Activated B cell treated with CpG ODN at 0.5 μM for 24 hours (primary cell): ENCODE measurements at regions not wholly inside any gene's neighbourhood (a gene's known extent, or its start where the extent isn't known, plus 50 kb on each side); places are given as distances from the start of the nearest gene placed in this dataset.

Experiments
- ATAC-seq: fragments of 200-7000 bp; cut with Tn5 transposase; one replicate; pipeline ENCODE4 v1.10.0; 2021; ENCODE audit warnings: low read depth, mild to moderate bottlenecking, moderate library complexity
- CTCF ChIA-PET: fragments of 350-600 bp; sonication (Branson Sonifier 250); formaldehyde crosslinking; loops from one replicate; lab custom pipeline; 2021; ENCODE audit warnings: antibody characterized with exemption; lab: Charles Lee
- POLR2A ChIA-PET: fragments of 350-600 bp; sonication (Branson Sonifier 250); formaldehyde crosslinking; loops from one replicate; lab custom pipeline; 2021; ENCODE audit warnings: antibody characterized with exemption; lab: Charles Lee
- DNase-seq: peaks from one replicate; pipeline ENCODE4 v3.0.0; 2022
- H3K27ac Mint-ChIP-seq: one replicate; pipeline ENCODE4 v1.8.0; 2020; ENCODE audit warnings: mixed read lengths
- H3K27me3 Mint-ChIP-seq: one replicate; pipeline ENCODE4 v1.8.0; 2021; ENCODE audit warnings: mixed read lengths
- H3K36me3 Mint-ChIP-seq: one replicate; pipeline ENCODE4 v1.8.0; 2021; ENCODE audit warnings: low read depth, mixed read lengths
- H3K4me1 Mint-ChIP-seq: one replicate; pipeline ENCODE4 v1.8.0; 2021; ENCODE audit warnings: mixed read lengths
- H3K4me3 Mint-ChIP-seq: one replicate; pipeline ENCODE4 v1.8.0; 2020; ENCODE audit warnings: mild to moderate bottlenecking, mixed read lengths
- H3K9me3 Mint-ChIP-seq: one replicate; pipeline ENCODE4 v1.8.0; 2020; ENCODE audit warnings: mixed read lengths
- intact Hi-C: fragments of 100-400 bp; cut with micrococcal nuclease; formaldehyde crosslinking; loops from one replicate; pipeline ENCODE4 v1.15.1; 2024
- TF ChIP-seq, protein P1 (sequence below): fragments of 200-600 bp; IDR thresholded peaks from one replicate; pipeline ENCODE4 v1.8.0; 2022; ENCODE audit warnings: antibody characterized with exemption, mild to moderate bottlenecking

DNA sequence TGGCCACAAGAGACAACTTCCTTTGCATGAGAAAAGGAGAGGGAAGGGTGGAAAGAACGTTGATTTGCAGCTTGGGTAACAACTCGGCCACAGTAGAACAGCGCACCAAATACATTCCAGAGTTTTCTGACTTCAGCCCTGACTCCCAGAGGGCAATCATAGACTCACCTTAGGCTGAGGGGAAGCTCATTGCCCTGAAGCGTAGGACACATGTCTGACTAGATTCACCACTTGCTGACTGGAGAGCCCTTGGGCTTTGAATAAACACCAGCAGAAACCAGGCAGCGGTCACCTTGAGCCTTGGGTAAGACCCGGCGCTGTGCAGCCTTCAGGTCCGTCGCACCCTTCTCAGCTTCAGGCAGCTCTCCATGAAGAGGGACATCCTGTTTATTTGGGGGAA lies 151.8 kb upstream of the GRIA4 start:
- intact Hi-C loops = no loop called here
- Mint-ChIP-seq H3K27me3 (no peaks in the 10 kb centered on the region), H3K36me3 (no peaks in the 10 kb centered on the region), H3K27ac (no peak overlapping the region), H3K9me3 (no peaks in the 10 kb centered on the region), H3K4me3 (no peak overlapping the region), H3K4me1 (no peaks in the 10 kb centered on the region)
- no peak for DNase-seq
- ChIA-PET POLR2A (no interaction called here), CTCF (no interaction called here)
- no peak for ATAC-seq
- TF ChIP-seq, protein P1, sequence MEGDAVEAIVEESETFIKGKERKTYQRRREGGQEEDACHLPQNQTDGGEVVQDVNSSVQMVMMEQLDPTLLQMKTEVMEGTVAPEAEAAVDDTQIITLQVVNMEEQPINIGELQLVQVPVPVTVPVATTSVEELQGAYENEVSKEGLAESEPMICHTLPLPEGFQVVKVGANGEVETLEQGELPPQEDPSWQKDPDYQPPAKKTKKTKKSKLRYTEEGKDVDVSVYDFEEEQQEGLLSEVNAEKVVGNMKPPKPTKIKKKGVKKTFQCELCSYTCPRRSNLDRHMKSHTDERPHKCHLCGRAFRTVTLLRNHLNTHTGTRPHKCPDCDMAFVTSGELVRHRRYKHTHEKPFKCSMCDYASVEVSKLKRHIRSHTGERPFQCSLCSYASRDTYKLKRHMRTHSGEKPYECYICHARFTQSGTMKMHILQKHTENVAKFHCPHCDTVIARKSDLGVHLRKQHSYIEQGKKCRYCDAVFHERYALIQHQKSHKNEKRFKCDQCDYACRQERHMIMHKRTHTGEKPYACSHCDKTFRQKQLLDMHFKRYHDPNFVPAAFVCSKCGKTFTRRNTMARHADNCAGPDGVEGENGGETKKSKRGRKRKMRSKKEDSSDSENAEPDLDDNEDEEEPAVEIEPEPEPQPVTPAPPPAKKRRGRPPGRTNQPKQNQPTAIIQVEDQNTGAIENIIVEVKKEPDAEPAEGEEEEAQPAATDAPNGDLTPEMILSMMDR = no peak

- ChIA-PET POLR2A (no interaction called here), CTCF (no interaction called here)
- Mint-ChIP-seq H3K27ac (no peak overlapping the region), H3K36me3 (no peaks in the 10 kb centered on the region), H3K27me3 (no peaks in the 10 kb centered on the region), H3K4me3 (no peak overlapping the region), H3K4me1 (no peaks in the 10 kb centered on the region), H3K9me3 (no peaks in the 10 kb centered on the region)
- intact Hi-C loops = no loop called here
- DNase-seq (no peak), ATAC-seq (no peak)
- TF ChIP-seq, protein P1 = no peak
Observed at GRCh38 chr11:105456950-105457349, 152.9 kb upstream of the GRIA4 start.

DNA sequence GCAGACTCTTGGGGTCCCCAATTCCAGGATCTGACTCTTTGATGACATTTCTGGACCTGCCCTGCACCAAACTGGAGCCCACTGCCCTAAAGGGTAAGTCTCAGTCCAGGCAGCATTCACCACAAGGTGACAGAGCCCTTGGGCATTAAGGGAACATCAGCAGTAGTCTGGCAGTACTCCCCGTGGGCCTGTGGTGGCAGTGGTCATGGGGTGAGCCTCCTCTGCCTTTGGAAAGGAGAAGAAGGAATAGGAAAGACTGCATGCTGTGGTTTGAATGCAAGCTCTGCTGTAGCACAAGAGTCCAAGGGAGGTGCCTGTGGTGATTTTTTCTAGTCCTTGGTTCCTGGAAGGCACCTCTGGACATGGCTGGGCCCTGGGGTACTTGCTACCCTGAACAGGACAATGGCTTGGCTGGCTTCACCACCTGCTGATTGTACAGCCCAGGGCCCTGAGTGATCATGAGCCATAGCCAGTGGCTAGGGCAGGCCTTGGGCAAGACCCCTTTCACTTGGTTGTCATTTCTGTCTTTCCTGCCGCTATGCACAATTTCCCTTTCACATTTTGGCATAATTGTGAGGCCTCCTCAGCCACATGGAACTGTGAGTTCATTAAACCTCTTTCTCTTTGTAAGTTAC lies 160.7 kb upstream of the GRIA4 start:
- DNase-seq (no peak), ATAC-seq (no peak)
- intact Hi-C loops = no loop called here
- Mint-ChIP-seq H3K27ac (no peak overlapping the region), H3K36me3 (no peaks in the 10 kb centered on the region), H3K27me3 (no peaks in the 10 kb centered on the region), H3K4me3 (no peak overlapping the region), H3K9me3 (peaks cover 12% of the 10 kb centered on the region), H3K4me1 (no peaks in the 10 kb centered on the region)
- ChIA-PET POLR2A (no interaction called here), CTCF (no interaction called here)
- TF ChIP-seq, protein P1 = no peak

DNA sequence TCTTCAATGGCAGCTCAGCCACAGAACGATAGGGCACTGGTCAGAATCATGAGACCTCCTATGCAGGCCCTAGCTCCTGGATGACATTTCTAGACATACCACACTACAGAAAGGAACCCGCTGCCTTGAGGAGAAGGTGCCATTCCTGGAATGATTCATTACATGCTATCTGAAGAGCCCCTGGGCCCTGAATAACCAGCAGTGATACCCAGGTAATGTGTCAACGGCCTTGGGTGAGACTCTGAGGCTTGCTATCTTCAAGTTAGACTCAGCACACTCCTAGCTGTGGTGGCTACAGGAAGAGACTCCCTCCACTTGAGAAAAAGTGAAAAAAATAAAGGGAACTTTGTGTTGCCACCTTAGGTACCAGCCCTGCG lies 161.2 kb upstream of the GRIA4 start:
- H3K4me1 Mint-ChIP-seq = no peaks in the 10 kb centered on the region
- no peaks in the 10 kb centered on the region for H3K27me3 Mint-ChIP-seq
- H3K36me3 Mint-ChIP-seq = no peaks in the 10 kb centered on the region
- TF ChIP-seq, protein P1 = no peak
- POLR2A ChIA-PET = no interaction called here
- CTCF ChIA-PET = no interaction called here
- H3K9me3 Mint-ChIP-seq = peaks cover 13% of the 10 kb centered on the region
- intact Hi-C loops = no loop called here
- no peak overlapping the region for H3K4me3 Mint-ChIP-seq
- ATAC-seq (no peak), DNase-seq (no peak)
- H3K27ac Mint-ChIP-seq = no peak overlapping the region

DNA sequence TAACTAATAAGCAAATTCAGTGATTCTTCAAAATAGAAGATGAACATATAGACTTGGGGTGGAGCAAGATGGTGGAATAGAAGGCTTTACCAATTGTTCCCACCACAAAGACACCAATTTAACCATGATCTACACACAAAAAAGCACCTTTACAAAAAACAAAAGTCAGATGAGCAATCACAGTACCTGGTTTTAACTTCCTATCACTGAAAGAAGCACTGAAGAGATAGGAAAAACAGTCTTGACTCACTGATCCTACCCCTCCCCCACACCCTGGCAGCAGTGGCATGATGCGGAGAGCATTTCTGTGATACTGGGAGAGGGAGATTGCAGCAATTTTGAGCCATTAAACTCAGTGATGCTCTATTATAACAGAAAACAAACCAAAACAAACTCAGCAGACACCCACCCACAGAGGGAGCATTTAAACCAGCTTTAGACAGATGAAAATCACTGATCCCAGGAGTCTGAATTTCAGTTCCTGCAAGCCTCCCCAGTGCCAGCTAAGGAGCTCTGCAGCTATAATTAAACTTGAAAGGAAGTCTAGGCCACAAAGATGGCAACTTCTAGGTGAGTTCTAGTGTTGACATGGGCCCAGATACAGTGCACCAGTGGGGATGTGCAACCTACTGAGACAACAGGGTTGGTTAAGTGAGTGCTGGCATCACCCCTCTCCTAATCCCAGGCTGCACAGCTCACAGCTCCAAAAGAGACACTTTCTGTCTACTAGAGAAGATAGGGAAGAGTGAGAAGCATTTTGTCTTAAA lies 161.8 kb upstream of the GRIA4 start:
- intact Hi-C loops = no loop called here
- POLR2A ChIA-PET = no interaction called here
- CTCF ChIA-PET = no interaction called here
- Mint-ChIP-seq H3K36me3 (no peaks in the 10 kb centered on the region), H3K9me3 (peaks cover 13% of the 10 kb centered on the region), H3K4me1 (no peaks in the 10 kb centered on the region), H3K27me3 (no peaks in the 10 kb centered on the region), H3K4me3 (no peak overlapping the region), H3K27ac (no peak overlapping the region)
- ATAC-seq (no peak), DNase-seq (no peak)
- TF ChIP-seq, protein P1 = no peak
